PC-3 (cell line): ENCODE measurements at regions not wholly inside any gene's neighbourhood (a gene's known extent, or its start where the extent isn't known, plus 50 kb on each side); places are given as distances from the start of the nearest gene placed in this dataset.

ENCODE experiments used
- EZH2 ChIP-seq: fragments of 300-600 bp; sonication (generic); IDR thresholded peaks from one replicate; pipeline ENCODE4 v1.6.1; 2017; ENCODE audit warnings: antibody characterized with exemption, mild to moderate bottlenecking, low read length; ENCODE audit not compliant: unreplicated experiment
- TF ChIP-seq, protein P1 (sequence below): fragments of 300-600 bp; sonication (generic); conservative IDR thresholded peaks from 2 replicates; pipeline ENCODE4 v1.5.1; 2017; ENCODE audit warnings: antibody characterized with exemption, low read depth, mild to moderate bottlenecking, low read length

GRCh38 chr11:70824605-70825245 lies 426.4 kb downstream of the CTTN start:
- TF ChIP-seq, protein P1, sequence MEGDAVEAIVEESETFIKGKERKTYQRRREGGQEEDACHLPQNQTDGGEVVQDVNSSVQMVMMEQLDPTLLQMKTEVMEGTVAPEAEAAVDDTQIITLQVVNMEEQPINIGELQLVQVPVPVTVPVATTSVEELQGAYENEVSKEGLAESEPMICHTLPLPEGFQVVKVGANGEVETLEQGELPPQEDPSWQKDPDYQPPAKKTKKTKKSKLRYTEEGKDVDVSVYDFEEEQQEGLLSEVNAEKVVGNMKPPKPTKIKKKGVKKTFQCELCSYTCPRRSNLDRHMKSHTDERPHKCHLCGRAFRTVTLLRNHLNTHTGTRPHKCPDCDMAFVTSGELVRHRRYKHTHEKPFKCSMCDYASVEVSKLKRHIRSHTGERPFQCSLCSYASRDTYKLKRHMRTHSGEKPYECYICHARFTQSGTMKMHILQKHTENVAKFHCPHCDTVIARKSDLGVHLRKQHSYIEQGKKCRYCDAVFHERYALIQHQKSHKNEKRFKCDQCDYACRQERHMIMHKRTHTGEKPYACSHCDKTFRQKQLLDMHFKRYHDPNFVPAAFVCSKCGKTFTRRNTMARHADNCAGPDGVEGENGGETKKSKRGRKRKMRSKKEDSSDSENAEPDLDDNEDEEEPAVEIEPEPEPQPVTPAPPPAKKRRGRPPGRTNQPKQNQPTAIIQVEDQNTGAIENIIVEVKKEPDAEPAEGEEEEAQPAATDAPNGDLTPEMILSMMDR = no peak
- no peak for TF ChIP-seq EZH2
